GM18519 (cell line): ENCODE measurements at regions not wholly inside any gene's neighbourhood (a gene's known extent, or its start where the extent isn't known, plus 50 kb on each side); places are given as distances from the start of the nearest gene placed in this dataset.

Source experiments
- ATAC-seq: cut with Tn5 transposase; IDR thresholded peaks from one replicate; pipeline ENCODE4 v1.9.1; 2021; ENCODE audit warnings: mild to moderate bottlenecking, moderate library complexity; ENCODE audit not compliant: unreplicated experiment, low FRiP score

DNA sequence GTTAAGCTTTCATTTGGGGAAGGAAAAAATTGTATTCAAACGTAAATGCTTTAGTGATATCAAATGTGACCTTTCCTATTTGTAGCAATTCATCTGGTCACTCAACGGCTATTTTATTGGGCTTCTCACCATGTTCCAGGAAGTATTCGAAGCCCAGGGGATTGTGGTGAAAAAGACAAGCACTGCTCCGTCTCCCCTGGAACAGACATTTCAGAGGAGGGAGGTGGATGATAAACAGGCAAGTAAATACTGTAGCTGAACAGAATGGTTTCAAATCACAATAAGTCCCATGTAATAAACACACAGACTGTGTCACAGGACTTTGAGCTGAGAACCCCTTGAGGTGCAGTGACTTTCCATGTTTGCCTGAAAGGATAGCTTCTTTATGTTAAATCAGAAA lies 464.7 kb upstream of the HNRNPA3 start:
- no peak for ATAC-seq

GRCh38 chr2:176748662-176749061 lies 463.9 kb upstream of the HNRNPA3 start:
- no peak for ATAC-seq

- ATAC-seq: no peak
These were observed 461.0 kb upstream of the HNRNPA3 start for GRCh38 chr2:176751314-176752227.

GRCh38 chr2:176752295-176752694 lies 460.3 kb upstream of the HNRNPA3 start:
- ATAC-seq: no peak

DNA sequence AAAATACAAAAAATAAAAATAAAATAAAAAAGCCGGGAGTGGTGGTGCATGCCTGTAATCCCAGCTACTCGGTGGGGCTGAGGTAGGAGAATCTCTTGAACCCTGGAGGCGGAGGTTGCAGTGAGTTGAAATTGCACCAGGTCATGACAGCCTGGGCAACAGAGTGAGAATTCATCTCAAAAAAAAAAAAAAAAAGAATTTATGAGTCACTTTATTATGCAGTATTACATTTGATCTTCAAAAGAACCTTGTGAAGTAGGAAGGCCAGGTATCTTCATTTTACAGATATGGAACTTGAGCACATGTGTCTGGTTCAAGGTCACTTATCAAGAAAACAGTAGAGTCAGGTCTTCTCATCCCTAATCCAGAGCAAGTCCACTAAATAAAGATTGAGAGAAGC lies 459.4 kb upstream of the HNRNPA3 start:
- no peak for ATAC-seq

DNA sequence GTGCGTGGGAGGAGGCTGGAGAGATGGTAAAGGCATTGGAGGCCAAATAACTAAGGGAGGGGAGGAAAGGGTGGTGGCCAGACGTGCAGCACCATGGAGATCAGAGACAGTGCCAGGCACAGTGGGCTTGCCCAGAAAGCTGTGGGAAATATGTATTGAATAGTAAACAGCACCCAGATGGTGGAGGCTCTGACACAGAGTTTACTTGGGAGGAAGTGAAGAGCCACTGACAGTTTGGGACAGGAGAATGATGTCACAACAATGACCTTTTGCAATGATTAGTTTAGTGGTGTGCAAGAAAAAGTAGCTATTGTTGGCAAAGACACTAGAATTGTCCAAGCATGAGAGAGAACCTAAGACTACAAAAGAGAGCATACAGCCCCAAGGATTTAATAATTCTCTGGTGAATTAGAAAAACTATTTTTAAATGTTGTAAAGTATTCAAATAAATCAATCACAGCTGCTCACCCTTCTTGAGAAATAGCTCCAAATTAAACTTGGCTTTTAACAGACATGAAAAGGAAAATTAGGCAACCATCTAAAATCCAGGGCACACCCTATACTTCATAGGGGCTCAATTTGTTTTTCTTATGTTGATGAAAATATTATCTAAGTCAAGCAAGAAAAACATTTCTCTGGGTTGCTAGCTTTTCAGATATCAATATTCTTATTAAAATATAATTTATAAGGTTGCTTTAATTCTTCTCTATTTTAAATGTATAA lies 458.7 kb upstream of the HNRNPA3 start:
- no peak for ATAC-seq

DNA sequence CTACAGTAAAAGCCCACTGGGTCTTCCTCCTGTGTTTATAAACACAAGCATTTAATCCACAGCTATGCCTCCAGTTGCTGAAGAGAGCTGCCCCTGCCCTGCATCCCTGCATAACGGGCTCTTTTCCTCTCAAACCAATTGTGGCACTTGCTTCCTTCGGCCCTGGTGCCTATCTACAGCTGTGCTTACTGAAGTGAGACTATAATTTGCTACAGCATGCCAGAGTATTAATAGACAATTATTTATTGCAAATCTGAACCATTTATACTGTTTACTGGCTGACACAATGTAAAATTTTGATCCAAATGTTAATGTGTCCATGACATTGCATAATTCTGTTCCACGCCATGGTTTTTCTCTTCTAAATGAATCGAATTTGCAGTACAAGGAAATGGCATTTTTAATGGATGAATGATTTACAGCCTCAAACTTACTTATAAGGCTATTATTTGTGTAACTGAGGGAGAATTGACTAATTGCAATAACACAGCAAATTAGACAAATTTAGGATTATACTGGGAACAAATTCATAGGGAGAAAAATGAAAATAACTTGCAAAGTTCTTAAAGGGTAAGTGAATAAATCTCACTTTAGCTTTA lies 457.0 kb upstream of the HNRNPA3 start:
- no peak for ATAC-seq

DNA sequence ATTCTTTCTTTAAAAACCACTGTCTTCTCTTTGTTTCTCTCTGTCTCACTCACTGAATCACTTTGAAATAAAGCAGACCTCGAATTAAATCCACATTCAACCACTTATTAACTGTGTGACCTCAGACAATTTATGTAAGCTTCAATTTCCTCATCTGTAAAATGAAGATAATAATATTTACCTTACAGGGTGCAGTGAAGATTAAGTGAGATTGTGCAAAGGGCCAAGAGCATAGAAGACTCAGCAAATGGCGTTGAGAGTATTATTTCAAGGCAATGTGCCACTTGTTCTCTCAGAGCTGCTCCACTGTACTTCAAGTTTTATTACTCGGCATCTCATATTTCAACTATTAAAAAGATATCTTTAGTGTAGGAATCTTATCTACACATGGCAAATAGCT lies 454.2 kb upstream of the HNRNPA3 start:
- ATAC-seq: no peak

- ATAC-seq: no peak
These were observed 452.2 kb upstream of the HNRNPA3 start for GRCh38 chr2:176760439-176760838.

DNA sequence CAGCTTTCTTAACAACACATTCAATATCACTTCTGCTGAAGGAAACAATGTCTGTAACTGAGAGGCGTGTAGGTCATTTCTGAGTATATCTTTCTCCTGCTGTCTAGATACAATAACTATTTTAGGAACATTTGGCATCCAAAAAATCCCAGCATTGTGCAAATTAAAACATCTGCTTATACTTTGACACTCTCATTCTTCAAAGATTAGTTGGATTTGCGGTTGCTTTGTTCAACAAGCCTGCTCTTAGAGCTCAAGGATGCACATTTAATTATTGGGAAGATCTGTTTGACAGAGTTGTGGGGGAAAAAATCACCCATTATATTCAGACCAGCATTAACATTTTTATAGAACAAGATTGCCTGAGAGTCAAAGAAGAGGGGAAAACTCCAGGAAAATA lies 449.5 kb upstream of the HNRNPA3 start:
- ATAC-seq: no peak

- no peak for ATAC-seq
These were observed 448.7 kb upstream of the HNRNPA3 start for GRCh38 chr2:176763851-176764404.

- no peak for ATAC-seq
These were observed 447.7 kb upstream of the HNRNPA3 start for GRCh38 chr2:176764921-176765320.

DNA sequence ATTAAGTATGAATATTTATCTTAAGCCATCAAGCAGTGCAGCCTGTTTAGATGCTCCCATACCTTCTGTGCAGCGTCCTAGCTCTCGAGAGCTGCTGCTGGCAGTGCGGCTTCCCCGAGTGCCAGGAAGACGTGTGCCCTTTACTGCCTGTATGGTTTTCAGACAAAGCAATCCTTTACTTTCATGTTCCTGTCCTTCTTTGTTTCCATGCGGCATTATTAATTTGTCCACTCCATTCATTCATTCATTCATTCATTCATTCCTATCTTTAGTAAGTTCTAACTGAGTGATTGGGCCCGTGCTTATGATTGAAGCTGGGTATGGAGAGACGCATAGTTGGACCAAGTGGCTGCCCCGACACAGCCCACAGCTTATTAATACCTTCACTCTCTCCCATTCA lies 446.6 kb upstream of the HNRNPA3 start:
- no peak for ATAC-seq

GRCh38 chr2:176768185-176768584 lies 444.4 kb upstream of the HNRNPA3 start:
- ATAC-seq: no peak

GRCh38 chr2:176769021-176769420 lies 443.6 kb upstream of the HNRNPA3 start:
- ATAC-seq: peak; percentile 48

DNA sequence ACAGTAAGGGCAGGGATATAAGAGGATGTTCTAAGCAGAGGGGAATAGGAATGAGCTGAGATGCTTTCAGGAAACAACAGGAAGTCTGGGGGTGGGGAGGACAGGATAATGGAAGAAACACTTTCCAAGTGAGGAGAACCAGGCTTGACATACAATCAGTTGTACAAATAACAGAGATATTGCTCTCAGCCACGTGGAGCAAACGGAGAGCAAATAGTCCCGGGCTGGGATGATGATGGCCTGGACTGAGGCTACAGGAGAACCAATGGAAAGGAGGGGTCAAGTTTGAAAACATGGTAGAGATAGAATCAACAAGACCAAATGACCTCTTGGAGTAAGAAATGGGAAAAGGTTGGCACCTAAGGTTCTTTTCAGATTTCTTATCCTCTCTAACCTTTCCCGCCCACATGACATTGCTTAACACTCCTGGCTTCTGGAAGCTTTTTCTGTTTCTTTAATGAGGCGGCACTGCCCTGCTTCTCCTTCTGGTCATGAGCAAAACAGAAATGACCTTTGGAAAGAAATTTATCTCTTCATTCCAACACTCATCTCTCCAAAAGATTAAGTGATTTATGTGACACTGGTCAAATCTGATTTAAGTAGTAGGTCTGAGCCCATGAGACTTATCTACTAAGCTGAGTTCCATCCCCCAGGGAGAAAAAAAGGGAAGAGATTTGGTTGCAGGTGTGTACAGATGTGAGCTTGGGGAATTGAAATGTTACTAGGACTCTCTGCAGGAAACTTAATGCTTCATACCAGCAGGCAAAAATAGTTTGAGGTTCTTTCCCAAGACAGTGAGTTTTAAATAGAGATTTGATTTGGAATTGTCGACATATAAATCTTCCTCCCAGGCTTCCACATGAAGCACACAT lies 442.9 kb upstream of the HNRNPA3 start:
- ATAC-seq: no peak

GRCh38 chr2:176772816-176773215 lies 439.8 kb upstream of the HNRNPA3 start:
- ATAC-seq: no peak

DNA sequence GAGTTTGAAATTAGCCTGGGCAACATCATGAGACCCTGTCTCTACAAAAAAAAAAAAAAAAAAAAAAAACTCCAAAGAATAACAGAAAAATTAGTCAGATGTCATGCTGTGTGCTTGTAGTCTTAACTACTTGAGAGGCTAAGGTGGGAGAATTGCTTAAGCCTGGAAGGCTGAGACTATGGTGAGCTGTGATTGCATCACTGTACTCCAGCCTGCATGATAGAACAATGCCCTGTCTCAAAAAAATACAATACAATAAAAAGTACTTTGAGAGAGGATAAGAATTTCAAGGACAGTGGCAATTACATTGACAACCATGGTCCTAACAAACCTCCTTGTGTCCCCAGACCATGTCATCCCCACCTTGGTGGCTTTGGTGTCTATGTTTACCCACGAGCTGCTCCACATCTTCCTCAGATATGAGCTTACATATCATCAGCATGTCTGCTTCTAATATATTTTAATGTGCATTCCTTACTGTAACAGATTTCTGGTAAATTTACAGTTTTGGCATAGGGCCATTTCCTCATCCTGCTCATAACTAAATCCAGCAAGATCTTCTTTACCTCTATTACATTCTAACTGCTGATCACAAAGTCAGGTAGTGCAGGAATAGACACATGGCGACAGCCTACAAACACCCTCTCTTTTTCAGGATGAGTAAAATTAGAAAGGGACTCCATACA lies 437.7 kb upstream of the HNRNPA3 start:
- ATAC-seq: no peak

DNA sequence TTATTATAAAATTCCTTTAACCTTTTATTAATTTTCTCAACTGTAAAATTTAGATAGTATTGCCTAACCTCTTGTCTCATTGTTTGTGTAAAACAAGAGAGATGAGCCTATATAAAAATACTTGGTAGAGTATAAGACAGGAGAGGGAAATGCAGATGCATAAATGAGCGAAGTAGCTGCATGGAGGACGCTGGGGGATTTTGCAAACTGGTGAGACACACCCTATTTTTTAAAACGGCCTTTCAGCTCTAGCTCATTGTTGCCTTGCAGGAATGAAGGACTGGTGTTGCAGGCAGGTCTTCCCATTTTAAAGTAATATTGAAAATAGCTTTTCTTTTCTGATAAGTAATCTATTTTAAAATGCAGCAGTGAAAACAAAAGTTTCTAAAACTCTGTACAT lies 435.3 kb upstream of the HNRNPA3 start:
- ATAC-seq: no peak

DNA sequence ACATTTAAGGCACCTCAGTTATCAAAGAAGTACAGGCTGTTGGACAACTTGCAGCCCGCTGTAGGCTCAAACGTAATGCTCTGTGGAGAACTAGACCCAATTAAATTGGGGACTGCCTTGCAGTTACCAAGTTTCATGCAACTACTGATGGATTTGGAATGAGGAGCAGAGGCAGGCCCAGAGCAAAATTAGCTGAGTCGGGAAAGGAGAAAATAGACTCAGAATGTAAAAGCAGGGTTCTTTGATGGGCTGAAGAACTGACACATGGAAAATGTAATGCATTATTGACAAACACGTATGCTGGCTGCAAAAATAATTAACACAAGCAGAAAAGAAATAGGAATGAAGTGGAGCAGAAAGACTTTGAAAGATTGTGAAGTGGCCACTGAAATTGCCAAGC lies 432.7 kb upstream of the HNRNPA3 start:
- no peak for ATAC-seq
